ENCODE measurements at regions not wholly inside any gene's neighbourhood (a gene's known extent, or its start where the extent isn't known, plus 50 kb on each side); places are given as distances from the start of the nearest gene placed in this dataset.

- intact Hi-C loops (cut with DNase I): no loop called here
- no peak for DNase-seq (ENCODE audit: low spot score)
- no peak for ATAC-seq
These were observed 897.6 kb downstream of the BCL11A start for GRCh38 chr2:59655809-59656208.

GRCh38 chr2:59654710-59655109 is 898.7 kb downstream of the BCL11A start:
- DNase-seq (ENCODE audit: low spot score): no peak
- intact Hi-C loops (cut with DNase I): no loop called here
- no peak for ATAC-seq

GRCh38 chr2:59653164-59653563 is 900.3 kb downstream of the BCL11A start:
- intact Hi-C loops (cut with DNase I): no loop called here
- ATAC-seq (no peak), DNase-seq (ENCODE audit: low spot score) (no peak)

- no peak for ATAC-seq
- DNase-seq (ENCODE audit: low spot score): no peak
- intact Hi-C loops (cut with DNase I): no loop called here
These were observed 922.7 kb downstream of the BCL11A start for GRCh38 chr2:59630789-59631188.

GRCh38 chr2:59627599-59627998 is 925.9 kb downstream of the BCL11A start:
- ATAC-seq: no peak
- intact Hi-C loops (cut with DNase I): no loop called here
- no peak for DNase-seq (ENCODE audit: low spot score)

GRCh38 chr2:59622599-59623308 is 930.7 kb downstream of the BCL11A start:
- DNase-seq (ENCODE audit: low spot score): no peak

GRCh38 chr2:59604123-59604522 is 949.3 kb downstream of the BCL11A start:
- ATAC-seq: no peak
- intact Hi-C loops (cut with DNase I): no loop called here
- no peak for DNase-seq (ENCODE audit: low spot score)

More at GRCh38 chr2:59622599-59623308, 930.7 kb downstream of the BCL11A start:
- no peak for ATAC-seq
- intact Hi-C loops (cut with DNase I): no loop called here

GRCh38 chr2:59594671-59595222 is 958.7 kb downstream of the BCL11A start:
- ATAC-seq: no peak
- intact Hi-C loops (cut with DNase I): no loop called here

GRCh38 chr2:59590798-59591197 is 962.7 kb downstream of the BCL11A start:
- DNase-seq (ENCODE audit: low spot score) (no peak), ATAC-seq (no peak)
- intact Hi-C loops (cut with DNase I): no loop called here

More at GRCh38 chr2:59594671-59595222, 958.7 kb downstream of the BCL11A start:
- DNase-seq (ENCODE audit: low spot score): no peak

- intact Hi-C loops (cut with DNase I): no loop called here
- no peak for DNase-seq (ENCODE audit: low spot score)
- ATAC-seq: no peak
These were observed 963.6 kb downstream of the BCL11A start for GRCh38 chr2:59589881-59590280.

- ATAC-seq (no peak), DNase-seq (ENCODE audit: low spot score) (no peak)
- intact Hi-C loops (cut with DNase I): no loop called here
These were observed 965.2 kb downstream of the BCL11A start for GRCh38 chr2:59588286-59588685.

- ATAC-seq (no peak), DNase-seq (ENCODE audit: low spot score) (no peak)
- intact Hi-C loops (cut with DNase I): no loop called here
These were observed 967.3 kb downstream of the BCL11A start for GRCh38 chr2:59586176-59586575.

GRCh38 chr2:59585655-59586054 is 967.8 kb downstream of the BCL11A start:
- intact Hi-C loops (cut with DNase I): no loop called here
- ATAC-seq (no peak), DNase-seq (ENCODE audit: low spot score) (no peak)

GRCh38 chr2:59584958-59585357 is 968.5 kb downstream of the BCL11A start:
- ATAC-seq: no peak
- intact Hi-C loops (cut with DNase I): no loop called here
- DNase-seq (ENCODE audit: low spot score): no peak

- intact Hi-C loops (cut with DNase I): no loop called here
- no peak for ATAC-seq
These were observed 970.2 kb downstream of the BCL11A start for GRCh38 chr2:59583173-59583765.

GRCh38 chr2:59578349-59578748 is 975.1 kb downstream of the BCL11A start:
- no peak for DNase-seq (ENCODE audit: low spot score)
- intact Hi-C loops (cut with DNase I): no loop called here
- no peak for ATAC-seq

More at GRCh38 chr2:59583173-59583765, 970.2 kb downstream of the BCL11A start:
- DNase-seq (ENCODE audit: low spot score): no peak

- no peak for DNase-seq (ENCODE audit: low spot score)
- intact Hi-C loops (cut with DNase I): no loop called here
- ATAC-seq: no peak
These were observed 978.3 kb downstream of the BCL11A start for GRCh38 chr2:59575191-59575590.

GRCh38 chr2:59572227-59572626 is 981.2 kb downstream of the BCL11A start:
- ATAC-seq: no peak
- intact Hi-C loops (cut with DNase I): no loop called here
- DNase-seq (ENCODE audit: low spot score): no peak

GRCh38 chr2:59570818-59571217 is 982.6 kb downstream of the BCL11A start:
- intact Hi-C loops (cut with DNase I): no loop called here
- DNase-seq (ENCODE audit: low spot score) (no peak), ATAC-seq (no peak)

- intact Hi-C loops (cut with DNase I): no loop called here
- ATAC-seq (no peak), DNase-seq (ENCODE audit: low spot score) (no peak)
These were observed 984.3 kb downstream of the BCL11A start for GRCh38 chr2:59569124-59569523.

GRCh38 chr2:59568461-59568860 is 985.0 kb downstream of the BCL11A start:
- ATAC-seq (no peak), DNase-seq (ENCODE audit: low spot score) (no peak)
- intact Hi-C loops (cut with DNase I): no loop called here

All from sciatic nerve (tissue), 2 donors.